ENCODE measurements at regions not wholly inside any gene's neighbourhood (a gene's known extent, or its start where the extent isn't known, plus 50 kb on each side); places are given as distances from the start of the nearest gene placed in this dataset.

- H3K4me1 ChIP-seq: peaks cover 0 to 13% (median 0%) of the 10 kb centered on the region in 6 donors
- intact Hi-C loops (cut with DNase I; ENCODE audit: low total_unique reads): no loop called here
- no peak for DNase-seq
- H3K9me3 ChIP-seq: peaks cover 0 to 25% (median 18%) of the 10 kb centered on the region in 8 donors
- H3K36me3 ChIP-seq: no peaks in the 10 kb centered on the region
- H3K4me3 ChIP-seq: no peak overlapping the region
- 47 to 67% (median 59%) methylated on average over 4 of the region's 4 CpGs for WGBS, 5 donors
- no peak overlapping the region for H3K27ac ChIP-seq
- no peak for TF ChIP-seq POLR2AphosphoS5 (IDR thresholded peaks at IDR 0.05)
- TF ChIP-seq POLR2A (IDR thresholded peaks at IDR 0.05): no peak
- no peak for TF ChIP-seq CTCF (IDR thresholded peaks at IDR 0.05 in 8 of 11, conservative IDR thresholded peaks at IDR 0.05 in 3 of 11)
- H3K27me3 ChIP-seq (replicated peaks in 1 of 7): peaks cover 0 to 7% (median 0%) of the 10 kb centered on the region in 7 donors
Observed at GRCh38 chr15:39511916-39512260, 69.0 kb upstream of the THBS1 start.

- TF ChIP-seq POLR2A (IDR thresholded peaks at IDR 0.05) (no peak), CTCF (IDR thresholded peaks at IDR 0.05 in 8 of 11, conservative IDR thresholded peaks at IDR 0.05 in 3 of 11) (no peak), POLR2AphosphoS5 (IDR thresholded peaks at IDR 0.05) (no peak)
Observed at GRCh38 chr15:39512643-39513042, 68.2 kb upstream of the THBS1 start.

GRCh38 chr15:39513936-39514335 is 66.9 kb upstream of the THBS1 start:
- Histone ChIP-seq H3K9me3 (peaks cover 0 to 25% (median 18%) of the 10 kb centered on the region in 8 donors), H3K4me1 (peaks cover 0 to 13% (median 0%) of the 10 kb centered on the region in 6 donors), H3K36me3 (no peaks in the 10 kb centered on the region), H3K27me3 (replicated peaks in 1 of 7) (peaks cover 0 to 7% (median 0%) of the 10 kb centered on the region in 7 donors), H3K4me3 (no peak overlapping the region), H3K27ac (no peak overlapping the region)
- DNase-seq: no peak
- TF ChIP-seq CTCF (IDR thresholded peaks at IDR 0.05 in 8 of 11, conservative IDR thresholded peaks at IDR 0.05 in 3 of 11) (no peak), POLR2AphosphoS5 (IDR thresholded peaks at IDR 0.05) (no peak), POLR2A (IDR thresholded peaks at IDR 0.05) (no peak)
- 89 to 97% (median 94%) methylated on average over 3 of the region's 3 CpGs for WGBS, 5 donors
- intact Hi-C loops (cut with DNase I; ENCODE audit: low total_unique reads): no loop called here

More at GRCh38 chr15:39512643-39513042, 68.2 kb upstream of the THBS1 start:
- H3K27me3 ChIP-seq (replicated peaks in 1 of 7): peaks cover 0 to 7% (median 0%) of the 10 kb centered on the region in 7 donors
- peaks cover 0 to 13% (median 0%) of the 10 kb centered on the region in 6 donors for H3K4me1 ChIP-seq
- intact Hi-C loops (cut with DNase I; ENCODE audit: low total_unique reads): no loop called here
- H3K36me3 ChIP-seq: no peaks in the 10 kb centered on the region
- peaks cover 0 to 25% (median 18%) of the 10 kb centered on the region in 8 donors for H3K9me3 ChIP-seq
- no peak overlapping the region for H3K4me3 ChIP-seq
- no peak for DNase-seq
- no peak overlapping the region for H3K27ac ChIP-seq

GRCh38 chr15:39514933-39515332 is 65.9 kb upstream of the THBS1 start:
- TF ChIP-seq POLR2AphosphoS5 (IDR thresholded peaks at IDR 0.05) (no peak), CTCF (IDR thresholded peaks at IDR 0.05 in 8 of 11, conservative IDR thresholded peaks at IDR 0.05 in 3 of 11) (no peak), POLR2A (IDR thresholded peaks at IDR 0.05) (no peak)
- WGBS, 5 donors: 91 to 96% (median 94%) methylated on average over 2 of the region's 2 CpGs
- intact Hi-C loops (cut with DNase I; ENCODE audit: low total_unique reads): no loop called here

More at GRCh38 chr15:39514933-39515332, 65.9 kb upstream of the THBS1 start:
- Histone ChIP-seq H3K4me3 (no peak overlapping the region), H3K27me3 (replicated peaks in 1 of 7) (peaks cover 0 to 7% (median 0%) of the 10 kb centered on the region in 7 donors), H3K27ac (no peak overlapping the region), H3K4me1 (peaks cover 0 to 13% (median 0%) of the 10 kb centered on the region in 6 donors), H3K9me3 (peaks cover 0 to 25% (median 18%) of the 10 kb centered on the region in 8 donors), H3K36me3 (no peaks in the 10 kb centered on the region)
- no peak for DNase-seq

Measured in spleen (tissue), 11 donors.